ENCODE measurements at regions not wholly inside any gene's neighbourhood (a gene's known extent, or its start where the extent isn't known, plus 50 kb on each side); places are given as distances from the start of the nearest gene placed in this dataset.

GRCh38 chr18:37666451-37666850 lies 100.9 kb upstream of the CELF4 start:
- WGBS, 2 donors = 71 to 81% methylated on average over 2 of the region's 2 CpGs
- Histone ChIP-seq H3K9me3 (peaks cover 0 to 4% (median 0%) of the 10 kb centered on the region in 4 donors), H3K27me3 (no peaks in the 10 kb centered on the region), H3K36me3 (no peaks in the 10 kb centered on the region), H3K4me1 (no peaks in the 10 kb centered on the region), H3K4me3 (no peak overlapping the region), H3K27ac (no peak overlapping the region)
- no peak for DNase-seq
- TF ChIP-seq EP300 (IDR thresholded peaks at IDR 0.05) = no peak
- no peak for TF ChIP-seq POLR2AphosphoS5 (IDR thresholded peaks at IDR 0.05)
- TF ChIP-seq POLR2A (IDR thresholded peaks at IDR 0.05) = no peak
- TF ChIP-seq, protein P1, sequence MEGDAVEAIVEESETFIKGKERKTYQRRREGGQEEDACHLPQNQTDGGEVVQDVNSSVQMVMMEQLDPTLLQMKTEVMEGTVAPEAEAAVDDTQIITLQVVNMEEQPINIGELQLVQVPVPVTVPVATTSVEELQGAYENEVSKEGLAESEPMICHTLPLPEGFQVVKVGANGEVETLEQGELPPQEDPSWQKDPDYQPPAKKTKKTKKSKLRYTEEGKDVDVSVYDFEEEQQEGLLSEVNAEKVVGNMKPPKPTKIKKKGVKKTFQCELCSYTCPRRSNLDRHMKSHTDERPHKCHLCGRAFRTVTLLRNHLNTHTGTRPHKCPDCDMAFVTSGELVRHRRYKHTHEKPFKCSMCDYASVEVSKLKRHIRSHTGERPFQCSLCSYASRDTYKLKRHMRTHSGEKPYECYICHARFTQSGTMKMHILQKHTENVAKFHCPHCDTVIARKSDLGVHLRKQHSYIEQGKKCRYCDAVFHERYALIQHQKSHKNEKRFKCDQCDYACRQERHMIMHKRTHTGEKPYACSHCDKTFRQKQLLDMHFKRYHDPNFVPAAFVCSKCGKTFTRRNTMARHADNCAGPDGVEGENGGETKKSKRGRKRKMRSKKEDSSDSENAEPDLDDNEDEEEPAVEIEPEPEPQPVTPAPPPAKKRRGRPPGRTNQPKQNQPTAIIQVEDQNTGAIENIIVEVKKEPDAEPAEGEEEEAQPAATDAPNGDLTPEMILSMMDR (IDR thresholded peaks at IDR 0.05) = no peak
- intact Hi-C loops (cut with DNase I) = no loop called here

GRCh38 chr18:37665346-37665745 lies 99.7 kb upstream of the CELF4 start:
- no peak overlapping the region for H3K4me3 ChIP-seq
- H3K9me3 ChIP-seq = peaks cover 0 to 2% (median 0%) of the 10 kb centered on the region in 4 donors
- no peak for TF ChIP-seq EP300 (IDR thresholded peaks at IDR 0.05)
- TF ChIP-seq POLR2A (IDR thresholded peaks at IDR 0.05) = no peak
- TF ChIP-seq, protein P1 (IDR thresholded peaks at IDR 0.05) = no peak
- TF ChIP-seq POLR2AphosphoS5 (IDR thresholded peaks at IDR 0.05) = no peak
- intact Hi-C loops (cut with DNase I) = no loop called here
- no peaks in the 10 kb centered on the region for H3K27me3 ChIP-seq
- no peak for DNase-seq
- WGBS, 2 donors = 85 to 92% methylated on average over 2 of the region's 2 CpGs
- H3K4me1 ChIP-seq = no peaks in the 10 kb centered on the region
- no peak overlapping the region for H3K27ac ChIP-seq
- no peaks in the 10 kb centered on the region for H3K36me3 ChIP-seq

GRCh38 chr18:37663446-37663845 lies 97.8 kb upstream of the CELF4 start:
- Histone ChIP-seq H3K36me3 (no peaks in the 10 kb centered on the region), H3K27ac (no peak overlapping the region), H3K4me1 (no peaks in the 10 kb centered on the region), H3K4me3 (no peak overlapping the region), H3K27me3 (no peaks in the 10 kb centered on the region), H3K9me3 (no peaks in the 10 kb centered on the region)
- intact Hi-C loops (cut with DNase I) = no loop called here
- DNase-seq = no peak
- TF ChIP-seq EP300 (IDR thresholded peaks at IDR 0.05) = no peak
- no peak for TF ChIP-seq POLR2AphosphoS5 (IDR thresholded peaks at IDR 0.05)
- TF ChIP-seq, protein P1 (IDR thresholded peaks at IDR 0.05) = no peak
- no peak for TF ChIP-seq POLR2A (IDR thresholded peaks at IDR 0.05)
- WGBS, 2 donors = 77 to 79% methylated on average over 2 of the region's 2 CpGs

DNA sequence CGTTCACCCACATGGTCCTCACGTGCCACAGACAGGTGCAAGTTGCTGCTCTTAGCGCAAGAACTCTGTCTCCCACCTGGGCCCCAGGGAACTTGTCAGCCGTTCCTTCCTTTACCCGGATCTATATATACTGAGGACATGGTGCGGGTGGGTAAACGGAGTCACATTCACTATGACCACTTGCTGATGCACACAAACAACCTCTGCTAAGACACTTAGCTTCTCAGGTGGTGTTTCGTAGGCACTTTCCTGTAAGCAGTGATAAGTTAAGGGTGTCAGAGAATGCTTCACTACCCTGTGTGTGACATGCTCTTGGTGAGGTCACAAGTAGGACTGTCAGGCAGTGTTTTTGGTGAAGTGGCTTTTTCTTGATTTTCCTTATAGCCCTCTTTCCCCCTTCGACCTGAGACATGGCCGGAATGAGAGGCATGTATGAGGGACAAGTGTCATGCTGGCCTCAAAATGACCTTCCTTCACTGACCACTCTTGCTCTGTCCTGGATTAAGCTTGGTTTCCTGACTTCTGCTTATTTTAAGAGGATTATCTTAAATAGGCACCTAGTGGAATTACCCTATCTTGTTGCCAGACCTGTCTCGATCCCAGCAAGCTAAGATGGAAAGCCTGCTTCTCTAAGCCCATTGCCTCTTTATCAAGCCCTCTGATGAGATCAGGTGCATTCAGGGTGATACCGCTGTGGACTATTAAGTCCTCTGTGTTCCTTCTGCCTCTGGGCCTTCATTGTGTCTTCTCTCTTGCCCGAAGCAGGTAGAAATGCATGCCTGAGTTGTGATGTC lies 97.1 kb upstream of the CELF4 start:
- Histone ChIP-seq H3K4me3 (no peak overlapping the region), H3K27ac (no peak overlapping the region), H3K27me3 (no peaks in the 10 kb centered on the region), H3K4me1 (no peaks in the 10 kb centered on the region), H3K9me3 (no peaks in the 10 kb centered on the region), H3K36me3 (no peaks in the 10 kb centered on the region)
- WGBS, 2 donors = 89 to 93% methylated on average over 13 of the region's 13 CpGs
- no peak for DNase-seq
- intact Hi-C loops (cut with DNase I) = no loop called here
- TF ChIP-seq POLR2A (IDR thresholded peaks at IDR 0.05) (no peak), EP300 (IDR thresholded peaks at IDR 0.05) (no peak), POLR2AphosphoS5 (IDR thresholded peaks at IDR 0.05) (no peak)
- TF ChIP-seq, protein P1 (IDR thresholded peaks at IDR 0.05) = no peak

All from sigmoid colon (tissue), 6 donors.